ENCODE measurements at regions not wholly inside any gene's neighbourhood (a gene's known extent, or its start where the extent isn't known, plus 50 kb on each side); places are given as distances from the start of the nearest gene placed in this dataset.

DNA sequence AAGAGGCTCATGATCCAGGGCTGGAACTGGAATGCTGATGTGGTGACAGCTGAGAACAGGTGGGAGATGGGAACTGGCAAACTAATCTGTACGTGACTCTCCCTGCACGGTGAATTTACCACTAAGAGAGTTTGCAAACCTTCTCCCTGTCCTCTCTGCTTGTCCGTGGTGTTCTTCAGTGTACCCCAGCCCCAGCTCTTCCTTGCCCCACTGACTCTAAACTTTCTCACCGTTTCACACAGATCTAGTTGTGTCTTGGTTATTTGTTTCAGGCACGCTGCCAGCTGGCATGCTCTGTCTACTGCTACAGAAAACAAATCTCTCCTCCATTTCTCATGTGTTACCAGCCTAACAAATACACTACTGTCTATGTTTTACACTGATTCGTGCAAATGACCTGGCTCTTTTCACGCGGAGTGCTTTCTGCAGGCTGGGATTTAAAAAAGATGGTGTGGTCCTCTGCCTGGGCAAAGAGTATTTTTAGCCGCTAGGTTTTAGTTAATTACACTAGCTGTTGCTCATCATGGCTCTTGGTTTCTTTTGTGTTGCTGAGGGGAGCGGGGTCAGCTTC is 192.7 kb upstream of the LRIG1 start:
- TF ChIP-seq, protein P1, sequence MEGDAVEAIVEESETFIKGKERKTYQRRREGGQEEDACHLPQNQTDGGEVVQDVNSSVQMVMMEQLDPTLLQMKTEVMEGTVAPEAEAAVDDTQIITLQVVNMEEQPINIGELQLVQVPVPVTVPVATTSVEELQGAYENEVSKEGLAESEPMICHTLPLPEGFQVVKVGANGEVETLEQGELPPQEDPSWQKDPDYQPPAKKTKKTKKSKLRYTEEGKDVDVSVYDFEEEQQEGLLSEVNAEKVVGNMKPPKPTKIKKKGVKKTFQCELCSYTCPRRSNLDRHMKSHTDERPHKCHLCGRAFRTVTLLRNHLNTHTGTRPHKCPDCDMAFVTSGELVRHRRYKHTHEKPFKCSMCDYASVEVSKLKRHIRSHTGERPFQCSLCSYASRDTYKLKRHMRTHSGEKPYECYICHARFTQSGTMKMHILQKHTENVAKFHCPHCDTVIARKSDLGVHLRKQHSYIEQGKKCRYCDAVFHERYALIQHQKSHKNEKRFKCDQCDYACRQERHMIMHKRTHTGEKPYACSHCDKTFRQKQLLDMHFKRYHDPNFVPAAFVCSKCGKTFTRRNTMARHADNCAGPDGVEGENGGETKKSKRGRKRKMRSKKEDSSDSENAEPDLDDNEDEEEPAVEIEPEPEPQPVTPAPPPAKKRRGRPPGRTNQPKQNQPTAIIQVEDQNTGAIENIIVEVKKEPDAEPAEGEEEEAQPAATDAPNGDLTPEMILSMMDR (IDR thresholded peaks at IDR 0.05; ENCODE audit: low read length), result no peak
- TF ChIP-seq EZH2phosphoT487 (IDR thresholded peaks at IDR 0.05; ENCODE audit: low read length), result no peak
